ENCODE measurements at regions not wholly inside any gene's neighbourhood (a gene's known extent, or its start where the extent isn't known, plus 50 kb on each side); places are given as distances from the start of the nearest gene placed in this dataset.
"Not testable (repeated sequence)": the region's sequence is repeated elsewhere in the genome, so short reads cannot be mapped to it uniquely, and the experiment has no call there.

GRCh38 chr17:20774472-20775135 is 195.1 kb downstream of the CDRT15L2 start:
- DNase-seq, result no peak

GRCh38 chr17:20775331-20775730 is 195.8 kb downstream of the CDRT15L2 start:
- no peak for DNase-seq

DNA sequence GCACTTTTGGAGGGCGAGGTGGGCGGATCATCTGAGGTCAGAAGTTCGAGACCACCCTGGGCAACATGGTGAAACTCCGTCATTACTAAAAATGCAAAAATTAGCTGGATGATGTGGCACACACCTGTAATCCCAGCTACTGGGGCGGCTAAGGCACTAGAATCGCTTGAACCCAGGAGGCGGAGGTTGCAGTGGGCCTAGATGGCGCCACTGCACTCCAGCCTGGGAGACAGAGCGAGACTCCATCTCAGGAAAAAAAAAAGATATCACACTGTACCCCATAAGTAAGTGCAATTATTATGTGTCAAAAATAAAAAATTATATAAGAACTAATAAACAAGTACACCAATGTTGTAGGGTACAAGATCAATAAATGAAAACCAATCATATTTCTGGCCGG is 200.0 kb downstream of the CDRT15L2 start:
- DNase-seq, result no peak

DNA sequence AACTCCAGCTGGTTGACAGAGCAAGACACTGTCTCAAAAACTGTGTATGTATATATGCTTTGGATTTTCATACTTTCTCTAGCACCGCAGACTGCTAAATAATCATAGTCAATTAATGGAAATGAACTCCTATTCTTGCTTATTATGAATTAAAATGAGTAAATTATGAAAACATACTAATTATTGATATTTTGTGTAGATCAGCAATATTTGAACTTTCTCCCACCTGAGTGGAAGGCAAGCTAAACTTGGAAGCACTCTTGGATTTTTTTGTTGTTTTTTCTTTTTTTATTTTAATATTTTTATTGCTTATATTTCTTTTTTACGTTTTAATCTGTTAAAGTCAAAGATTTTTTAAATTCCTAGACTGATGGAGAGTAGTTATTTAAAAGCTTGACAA is 201.7 kb downstream of the CDRT15L2 start:
- DNase-seq, result no peak

- not testable (repeated sequence) for DNase-seq
Measured at GRCh38 chr17:20781869-20782268, 202.3 kb downstream of the CDRT15L2 start.

GRCh38 chr17:20783091-20783490 is 203.6 kb downstream of the CDRT15L2 start:
- DNase-seq, result no peak

- no peak for DNase-seq
Measured at GRCh38 chr17:20784100-20784665, 204.7 kb downstream of the CDRT15L2 start.

GRCh38 chr17:20787281-20787680 is 207.8 kb downstream of the CDRT15L2 start:
- DNase-seq, result no peak

- no peak for DNase-seq
Measured at GRCh38 chr17:20791626-20792025, 212.1 kb downstream of the CDRT15L2 start.

DNA sequence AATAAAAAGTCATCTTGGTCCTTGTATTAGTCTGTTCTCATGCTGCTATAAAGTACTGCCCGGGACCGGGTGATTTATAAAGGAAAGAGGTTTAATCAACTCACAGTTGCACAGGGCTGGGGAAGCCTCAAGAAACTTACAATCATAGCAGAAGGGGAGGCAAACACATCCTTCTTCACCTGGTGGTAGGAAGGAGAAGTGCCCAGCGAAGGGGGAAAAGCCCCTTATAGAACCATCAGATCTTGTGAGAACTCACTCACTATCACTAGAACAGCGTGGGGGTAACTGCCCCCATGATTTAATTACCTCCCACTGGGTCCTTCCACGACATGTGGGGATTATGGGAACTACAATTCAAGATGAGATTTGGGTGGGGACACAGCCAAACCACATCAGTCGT is 215.0 kb downstream of the CDRT15L2 start:
- not testable (repeated sequence) for DNase-seq

- DNase-seq, result no peak
Measured at GRCh38 chr17:20797292-20797691, 217.8 kb downstream of the CDRT15L2 start.

GRCh38 chr17:20800146-20800545 is 220.6 kb downstream of the CDRT15L2 start:
- no peak for DNase-seq

- no peak for DNase-seq
Measured at GRCh38 chr17:20805751-20806150, 226.2 kb downstream of the CDRT15L2 start.

DNA sequence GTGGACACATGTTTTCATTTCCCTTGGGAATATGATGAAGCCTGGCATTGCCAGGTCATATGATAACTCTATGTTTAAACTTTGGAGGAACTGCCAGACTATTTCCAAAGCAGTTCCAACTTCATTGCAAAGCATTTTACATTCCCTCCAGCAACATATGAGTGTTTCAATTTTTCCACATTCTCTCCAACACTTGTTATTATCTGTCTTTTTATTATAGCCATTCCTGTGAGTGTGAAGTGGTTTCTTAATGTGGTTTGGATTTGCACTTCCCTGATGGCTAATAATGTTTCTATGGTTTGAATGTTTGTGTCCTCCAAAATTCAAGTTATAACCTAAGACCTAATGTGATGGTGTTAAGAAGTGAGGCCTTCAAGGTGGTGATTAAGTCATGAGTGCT is 228.0 kb downstream of the CDRT15L2 start:
- DNase-seq, result not testable (repeated sequence)

GRCh38 chr17:20815410-20815809 is 227.4 kb downstream of the USP22 start:
- not testable (repeated sequence) for DNase-seq

DNA sequence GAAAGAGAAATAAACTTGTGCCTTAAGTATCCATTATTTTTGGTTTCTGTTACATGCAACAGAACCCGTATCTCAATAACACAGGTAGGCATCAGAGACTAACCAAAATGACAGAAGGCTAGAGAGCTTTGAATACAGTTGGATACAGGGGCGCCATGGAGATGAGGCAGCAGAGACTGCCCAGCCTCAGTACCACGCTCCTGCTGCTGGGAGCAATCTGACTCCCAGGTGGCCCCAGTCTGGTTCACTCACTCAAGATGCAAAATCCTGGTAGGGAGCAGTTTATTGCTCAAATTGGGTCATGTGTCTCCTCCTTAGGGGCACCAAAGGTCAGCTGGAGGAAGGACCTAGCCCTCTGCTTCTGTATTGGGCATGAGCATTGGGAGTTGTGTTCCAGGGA is 218.9 kb downstream of the USP22 start:
- no peak for DNase-seq

- DNase-seq, result no peak
Measured at GRCh38 chr17:20825539-20825938, 217.3 kb downstream of the USP22 start.

DNA sequence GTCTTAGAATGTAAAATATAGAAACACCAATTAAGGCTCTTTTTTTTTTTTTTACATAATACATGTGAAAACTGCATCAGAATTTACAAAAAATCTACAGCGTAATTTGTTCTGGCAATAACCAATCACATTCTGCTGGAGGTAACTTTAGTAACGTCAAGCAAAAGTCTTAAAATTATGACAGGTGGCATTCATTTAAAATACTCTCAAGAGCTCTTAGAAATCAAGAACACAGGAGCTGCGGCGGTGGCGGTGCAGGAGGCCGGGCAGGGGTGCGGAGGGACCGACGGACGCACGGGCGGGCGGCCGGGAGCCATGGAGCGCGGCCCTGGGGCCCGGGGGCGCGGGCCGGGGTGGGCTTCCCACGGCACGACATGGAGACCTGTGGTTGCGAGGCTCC is 202.4 kb downstream of the USP22 start:
- DNase-seq, result not testable (repeated sequence)

DNA sequence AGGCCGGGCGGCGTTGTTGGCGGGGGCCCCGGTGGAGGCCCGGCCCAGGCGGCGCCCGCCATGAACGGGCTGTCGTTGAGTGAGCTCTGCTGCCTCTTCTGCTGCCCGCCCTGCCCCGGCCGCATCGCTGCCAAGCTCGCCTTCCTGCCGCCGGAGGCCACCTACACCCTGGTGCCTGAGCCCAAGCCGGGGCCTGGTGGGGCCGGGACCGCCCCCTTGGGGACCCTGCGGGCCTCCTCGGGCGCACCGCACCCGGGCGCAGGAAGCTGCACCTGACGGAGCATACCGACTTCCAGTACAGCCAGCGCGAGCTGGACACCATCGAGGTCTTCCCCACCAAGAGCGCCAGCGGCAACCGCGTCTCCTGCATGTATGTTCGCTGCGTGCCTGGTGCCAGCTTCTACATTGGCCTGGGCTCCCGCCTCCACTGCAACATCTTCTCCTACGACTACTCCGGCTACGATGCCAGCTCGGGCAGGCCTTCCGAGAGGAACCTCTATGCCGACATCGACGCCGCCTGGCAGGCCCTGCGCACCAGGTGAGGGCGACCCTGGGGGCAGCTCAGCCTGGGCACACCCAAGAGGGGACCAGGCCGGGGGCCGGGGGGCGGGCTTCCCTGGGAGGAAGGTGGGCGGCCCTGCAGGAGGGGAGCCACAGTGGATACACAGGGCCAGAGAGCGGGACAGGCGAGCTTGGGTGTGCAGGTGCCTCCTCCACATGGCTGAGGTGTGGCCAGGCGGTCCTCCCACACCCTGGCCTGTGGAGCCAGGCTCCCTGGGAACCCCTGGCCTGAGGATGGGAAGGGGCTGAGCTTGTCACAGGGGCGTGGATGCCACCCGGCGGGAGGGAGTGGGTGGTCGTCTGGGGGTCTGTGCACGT is 201.6 kb downstream of the USP22 start:
- DNase-seq, result not testable (repeated sequence)

DNA sequence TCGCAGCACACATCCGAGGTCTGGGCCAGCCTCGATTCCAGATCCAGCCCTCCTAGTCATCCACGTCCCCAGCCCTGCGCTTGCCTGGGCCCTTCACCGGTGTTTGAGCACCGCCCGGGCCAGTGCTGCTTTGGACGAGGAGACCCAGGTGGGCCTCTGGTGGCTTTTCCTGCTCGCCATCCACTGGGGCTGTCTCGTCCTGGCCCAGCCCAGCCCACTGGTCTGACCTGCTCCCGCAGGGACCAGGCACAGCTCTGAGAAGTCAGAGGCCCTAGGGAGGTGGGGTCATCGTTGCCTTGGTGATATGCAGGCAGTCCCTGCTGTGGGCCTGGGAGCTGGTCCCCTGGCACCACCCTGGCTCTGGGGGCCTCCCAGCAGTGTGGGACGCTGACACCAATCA is 200.8 kb downstream of the USP22 start:
- not testable (repeated sequence) for DNase-seq

DNA sequence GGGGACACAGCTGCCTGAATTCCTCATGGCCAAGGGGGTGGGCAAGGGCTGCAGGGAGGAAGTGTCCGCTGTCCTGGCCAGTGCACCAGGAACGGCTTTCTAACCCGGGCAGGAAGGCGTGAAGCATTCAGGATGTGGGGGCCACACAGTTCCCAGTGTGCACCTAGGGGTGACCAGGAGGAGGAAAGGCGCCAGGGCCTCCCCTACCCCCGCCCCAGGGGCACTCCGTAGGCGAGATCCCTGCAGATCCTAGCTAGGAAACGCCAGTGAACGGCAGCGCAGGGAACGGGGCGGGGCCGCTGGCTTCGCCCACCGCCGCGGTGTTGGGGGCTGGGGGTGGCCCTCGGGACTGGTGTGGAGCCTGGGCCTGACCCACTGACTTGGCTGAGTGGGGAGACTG is 199.6 kb downstream of the USP22 start:
- DNase-seq, result not testable (repeated sequence)

- peak; percentile 33 for DNase-seq
Measured at GRCh38 chr17:20843799-20844553, 198.8 kb downstream of the USP22 start.

GRCh38 chr17:20848869-20849443 is 193.9 kb downstream of the USP22 start:
- not testable (repeated sequence) for DNase-seq
